HG03565 (cell line): ENCODE measurements at regions not wholly inside any gene's neighbourhood (a gene's known extent, or its start where the extent isn't known, plus 50 kb on each side); places are given as distances from the start of the nearest gene placed in this dataset.

Experiments used
- ATAC-seq: cut with Tn5 transposase; IDR thresholded peaks from one replicate; pipeline ENCODE4 v1.9.1; 2021; ENCODE audit warnings: mild to moderate bottlenecking, moderate library complexity; ENCODE audit not compliant: unreplicated experiment

GRCh38 chr12:93149229-93149628 lies 220.1 kb upstream of the EEA1 start:
- ATAC-seq, result no peak

GRCh38 chr12:93151079-93151762 lies 222.1 kb upstream of the EEA1 start:
- no peak for ATAC-seq

GRCh38 chr12:93152617-93153016 lies 223.5 kb upstream of the EEA1 start:
- no peak for ATAC-seq

- no peak for ATAC-seq
Measured at GRCh38 chr12:93153321-93153720, 224.2 kb upstream of the EEA1 start.

- no peak for ATAC-seq
Measured at GRCh38 chr12:93154096-93154728, 223.5 kb upstream of the NUDT4 start.

GRCh38 chr12:93154753-93155480 lies 222.8 kb upstream of the NUDT4 start:
- no peak for ATAC-seq

- no peak for ATAC-seq
Measured at GRCh38 chr12:93156086-93156716, 221.5 kb upstream of the NUDT4 start.

- ATAC-seq, result no peak
Measured at GRCh38 chr12:93157279-93157678, 220.4 kb upstream of the NUDT4 start.

- ATAC-seq, result no peak
Measured at GRCh38 chr12:93158065-93158843, 219.5 kb upstream of the NUDT4 start.

- no peak for ATAC-seq
Measured at GRCh38 chr12:93163260-93164036, 214.3 kb upstream of the NUDT4 start.

GRCh38 chr12:93164103-93164880 lies 213.4 kb upstream of the NUDT4 start:
- no peak for ATAC-seq

GRCh38 chr12:93165384-93165932 lies 212.3 kb upstream of the NUDT4 start:
- ATAC-seq, result no peak

GRCh38 chr12:93166541-93167307 lies 211.0 kb upstream of the NUDT4 start:
- peak; percentile 70 for ATAC-seq

GRCh38 chr12:93167331-93167730 lies 210.4 kb upstream of the NUDT4 start:
- no peak for ATAC-seq

GRCh38 chr12:93167841-93168492 lies 209.8 kb upstream of the NUDT4 start:
- peak; percentile 42 for ATAC-seq

- no peak for ATAC-seq
Measured at GRCh38 chr12:93168751-93169150, 209.0 kb upstream of the NUDT4 start.

- no peak for ATAC-seq
Measured at GRCh38 chr12:93169536-93169935, 208.2 kb upstream of the NUDT4 start.

GRCh38 chr12:93170928-93171327 lies 206.8 kb upstream of the NUDT4 start:
- no peak for ATAC-seq
